HS-5 (cell line): ENCODE measurements at regions not wholly inside any gene's neighbourhood (a gene's known extent, or its start where the extent isn't known, plus 50 kb on each side); places are given as distances from the start of the nearest gene placed in this dataset.
A peak's percentile ranks its signal among the peaks of the same experiment; 100 is the strongest.

Source experiments
- DNase-seq: peaks from one replicate; pipeline ENCODE4 v3.0.0-alpha.2; 2012; ENCODE audit warnings: low read depth

DNA sequence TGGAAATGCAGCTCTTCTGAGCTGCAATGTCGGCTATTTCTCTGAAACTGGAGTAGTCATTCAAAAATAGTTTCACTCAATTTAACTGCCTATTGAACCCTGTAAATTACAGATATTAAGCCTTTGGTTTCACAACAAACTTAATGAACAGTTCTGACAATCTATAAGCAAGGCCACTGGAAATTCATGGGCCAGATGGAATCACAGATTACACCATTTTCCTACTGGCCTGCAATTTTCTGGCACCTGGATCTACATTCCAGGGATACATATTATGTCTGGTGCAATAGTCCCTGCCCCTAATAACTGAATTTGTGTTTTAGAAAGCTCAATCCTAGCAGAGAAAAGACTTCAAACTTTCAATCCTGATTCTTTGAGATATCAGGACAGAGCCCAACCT, 551.7 kb downstream of the RNF144A start:
- no peak for DNase-seq

DNA sequence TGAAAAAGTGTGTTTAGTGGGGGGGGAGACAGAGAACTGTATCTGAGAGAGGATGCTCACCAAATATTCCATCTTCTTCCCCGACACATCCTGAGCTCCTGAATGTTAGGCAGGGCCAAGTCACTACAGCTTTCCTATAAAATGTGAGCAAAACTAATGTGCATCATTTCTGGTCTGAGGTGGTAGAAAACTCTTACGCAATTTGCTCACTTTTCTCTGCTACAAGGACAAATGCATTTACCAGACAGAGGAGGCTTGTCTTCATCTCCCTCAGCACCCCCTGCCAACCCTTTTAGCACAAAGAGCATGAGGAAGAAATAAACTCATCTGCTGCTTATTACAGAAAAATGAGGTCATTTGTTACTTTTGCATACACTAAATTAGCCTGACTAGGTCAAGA, 554.0 kb downstream of the RNF144A start:
- no peak for DNase-seq

- no peak for DNase-seq
Observed at GRCh38 chr2:7472465-7472864, 555.3 kb downstream of the RNF144A start.

DNA sequence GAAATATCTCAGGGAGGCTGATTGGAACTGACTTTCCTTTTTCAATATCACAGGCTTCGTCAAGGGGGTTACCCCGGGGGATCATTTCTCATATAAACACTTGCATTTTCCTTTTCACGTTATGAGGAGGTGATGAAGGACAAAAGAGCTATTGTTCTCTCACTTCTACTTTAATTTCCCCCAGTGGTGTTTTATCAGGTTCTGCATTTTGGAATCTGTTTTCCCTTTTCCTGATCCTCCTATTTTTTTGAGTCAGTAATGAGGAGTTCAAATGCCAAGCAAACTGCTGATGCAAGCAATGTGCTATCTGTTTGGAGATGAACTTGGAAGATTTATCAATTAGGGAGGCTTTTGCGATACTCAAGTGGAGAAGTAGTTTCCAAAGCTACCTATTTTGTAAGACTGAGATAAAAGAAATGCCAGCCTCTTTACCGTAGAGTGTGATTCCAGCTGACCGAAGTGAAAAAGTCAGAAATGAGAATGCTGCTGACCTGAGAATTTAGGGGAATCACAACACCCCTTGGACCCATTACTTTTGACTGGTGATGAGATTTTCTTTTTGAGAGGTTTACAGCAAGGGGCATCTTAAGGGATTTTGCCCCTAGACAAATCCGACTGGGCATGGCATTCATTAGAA, 556.0 kb downstream of the RNF144A start:
- no peak for DNase-seq

DNA sequence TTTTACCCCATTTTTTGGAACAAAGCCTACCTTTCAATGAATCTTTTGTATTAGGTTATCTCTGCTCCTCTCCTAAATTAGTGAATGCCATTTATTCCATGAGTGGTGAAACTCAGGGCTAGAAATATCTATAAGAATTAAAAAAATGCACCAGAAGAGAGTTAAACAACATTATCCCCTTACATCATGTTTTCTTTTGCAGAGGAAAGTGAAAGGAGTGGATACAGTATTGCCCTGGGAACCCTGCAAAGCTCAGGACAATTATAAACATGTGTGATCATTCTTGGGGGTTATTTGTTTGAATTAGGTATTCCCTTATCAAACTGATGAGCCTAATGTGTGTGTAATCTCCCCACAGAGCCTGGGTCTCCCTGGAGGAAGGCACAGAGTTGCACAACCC, 559.2 kb downstream of the RNF144A start:
- no peak for DNase-seq

DNA sequence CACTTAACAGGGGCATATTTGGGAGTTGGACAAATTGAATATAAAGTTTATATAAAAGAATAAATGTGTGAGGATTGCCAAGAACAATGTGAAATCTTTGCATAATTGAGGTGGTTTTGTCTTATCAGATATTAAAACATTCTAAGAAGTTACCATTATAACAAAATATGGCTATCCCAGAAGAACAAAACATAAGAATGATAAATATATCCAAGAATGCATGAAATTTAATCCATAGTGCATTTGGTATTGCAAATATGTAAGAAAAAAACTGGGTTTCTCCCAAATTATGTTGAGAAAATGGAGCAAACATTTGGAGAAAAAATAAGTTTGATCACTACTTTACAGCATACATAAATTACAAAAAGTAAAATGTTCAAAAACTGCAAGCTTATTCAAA, 562.4 kb downstream of the RNF144A start:
- DNase-seq, result no peak

GRCh38 chr2:7480431-7480830, 563.2 kb downstream of the RNF144A start:
- no peak for DNase-seq

- no peak for DNase-seq
Observed at GRCh38 chr2:7490672-7491071, 573.5 kb downstream of the RNF144A start.

GRCh38 chr2:7492719-7493118, 575.5 kb downstream of the RNF144A start:
- DNase-seq, result no peak

- no peak for DNase-seq
Observed at GRCh38 chr2:7497178-7497577, 580.0 kb downstream of the RNF144A start.

GRCh38 chr2:7499018-7499417, 581.8 kb downstream of the RNF144A start:
- no peak for DNase-seq

- no peak for DNase-seq
Observed at GRCh38 chr2:7502336-7502735, 585.1 kb downstream of the RNF144A start.

DNA sequence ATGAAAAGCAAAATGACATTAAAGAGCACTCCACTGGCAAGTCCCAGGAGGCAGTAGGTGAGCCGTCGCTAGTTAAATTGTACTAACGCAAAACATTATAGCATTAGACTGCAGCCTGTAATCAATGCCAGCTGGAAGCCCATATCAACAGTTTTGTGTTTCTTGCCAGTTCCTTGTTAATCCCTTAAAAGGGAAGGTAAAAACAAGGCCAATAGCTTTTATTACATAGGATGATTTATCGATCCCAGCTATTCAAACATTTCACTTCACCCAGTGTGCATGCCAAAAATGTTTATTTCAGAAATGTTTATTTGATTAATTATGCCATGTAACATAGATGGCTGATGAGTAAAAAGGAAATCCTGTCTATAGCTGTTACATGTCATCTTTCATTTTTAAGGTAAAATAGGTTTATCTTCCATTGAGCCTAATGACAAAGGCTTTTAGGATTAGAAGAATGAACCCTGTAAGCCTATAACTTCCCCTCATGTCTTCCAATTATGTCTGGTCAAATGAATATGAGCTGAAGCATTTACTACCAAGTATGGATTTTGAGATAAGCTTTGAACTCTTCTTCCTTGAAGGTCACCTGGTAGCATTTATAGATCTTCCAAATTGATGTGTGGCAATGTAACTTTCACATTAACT, 591.2 kb downstream of the RNF144A start:
- peak; percentile 23 for DNase-seq

DNA sequence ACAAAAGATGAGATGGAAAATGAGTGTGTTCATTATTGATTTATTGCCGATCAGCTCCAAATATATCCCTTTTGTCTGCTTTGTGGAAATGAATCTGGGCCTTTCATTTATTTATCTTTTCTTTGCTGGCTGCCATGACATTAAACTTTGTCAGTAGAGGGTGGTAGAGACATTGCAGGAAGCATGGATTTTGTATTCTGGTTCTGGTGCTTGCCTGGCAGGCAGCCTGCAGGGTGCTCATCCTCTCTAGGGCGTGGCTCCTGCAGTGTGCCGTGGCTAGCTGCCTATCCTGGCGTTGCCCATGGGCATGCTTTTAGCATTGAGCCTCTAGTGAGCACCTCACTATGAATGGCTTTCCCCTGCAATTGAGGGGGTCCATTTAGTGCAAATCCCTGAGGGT, 593.1 kb downstream of the RNF144A start:
- DNase-seq, result no peak

- no peak for DNase-seq
Observed at GRCh38 chr2:7513834-7514233, 596.6 kb downstream of the RNF144A start.

DNA sequence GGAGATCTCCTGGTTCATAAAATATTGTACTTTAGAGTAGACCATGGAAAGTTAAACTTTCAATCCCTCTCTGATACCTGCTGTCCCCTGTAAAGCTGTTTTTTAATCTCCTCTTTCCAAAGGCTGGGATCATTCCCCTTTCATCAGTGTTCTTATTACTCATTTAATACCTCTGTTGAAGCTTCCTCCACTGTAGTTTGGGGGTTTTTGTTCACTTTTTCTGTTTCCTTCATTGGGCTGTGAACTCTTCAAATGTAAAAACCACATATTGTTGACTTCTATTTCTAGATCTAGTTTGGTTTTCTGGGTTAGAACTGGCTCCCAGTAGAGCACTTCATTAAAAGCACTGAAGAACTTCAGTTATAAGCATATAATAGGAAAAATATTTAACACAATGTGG, 598.1 kb downstream of the RNF144A start:
- no peak for DNase-seq

- DNase-seq, result no peak
Observed at GRCh38 chr2:7516484-7517063, 599.4 kb downstream of the RNF144A start.

GRCh38 chr2:7517088-7517487, 599.9 kb downstream of the RNF144A start:
- DNase-seq, result no peak

GRCh38 chr2:7517851-7518250, 600.6 kb downstream of the RNF144A start:
- DNase-seq, result no peak

DNA sequence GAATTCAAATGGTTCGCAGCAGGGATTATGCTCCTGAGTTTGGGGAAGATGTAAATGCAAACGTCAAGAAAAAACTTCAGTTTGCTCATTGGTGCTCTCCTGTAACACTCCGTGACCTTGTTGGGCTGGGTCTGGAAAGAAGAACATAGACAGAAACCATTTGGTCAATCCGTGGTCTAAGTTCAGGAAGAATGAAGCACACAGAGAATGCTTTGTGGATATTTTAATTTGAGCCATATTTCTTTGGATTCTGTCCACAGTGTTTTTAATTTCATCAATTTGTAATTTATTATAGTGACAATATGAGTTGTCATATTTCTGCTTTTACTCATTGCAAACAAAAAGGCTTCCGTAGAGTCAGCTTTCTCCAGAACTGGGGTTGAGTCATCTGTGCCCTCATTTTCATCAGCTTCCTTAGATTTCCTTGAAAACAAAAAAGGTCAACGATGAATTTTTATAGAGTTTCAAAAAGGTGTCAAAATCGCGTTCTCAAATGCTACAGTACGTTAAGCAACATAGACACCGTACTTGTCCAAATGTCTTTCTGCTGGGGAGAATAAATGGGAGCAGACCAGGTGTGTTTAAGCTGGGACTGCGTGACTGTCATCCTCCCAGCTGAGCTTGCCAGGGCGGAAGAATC, 606.4 kb downstream of the RNF144A start:
- DNase-seq, result peak; percentile 38

DNA sequence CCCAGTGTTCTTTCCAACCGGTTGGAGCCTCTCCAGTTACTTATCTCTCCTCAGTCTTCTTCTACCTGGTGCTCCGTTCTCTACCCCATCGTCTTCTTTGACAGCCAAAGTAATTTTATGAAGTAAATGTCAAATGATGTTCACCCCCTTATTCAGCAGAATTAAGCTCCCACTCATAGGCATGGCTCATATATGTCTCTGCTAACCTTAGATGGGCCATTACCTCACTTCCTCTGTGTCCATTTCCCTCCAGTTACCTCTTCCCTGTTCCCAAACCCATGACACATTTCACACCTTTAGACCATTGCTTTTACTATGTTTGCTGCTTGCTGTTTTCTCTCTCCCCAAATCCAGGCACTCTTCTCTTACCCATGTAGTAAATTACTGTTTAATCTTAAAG, 607.0 kb downstream of the RNF144A start:
- DNase-seq, result no peak

DNA sequence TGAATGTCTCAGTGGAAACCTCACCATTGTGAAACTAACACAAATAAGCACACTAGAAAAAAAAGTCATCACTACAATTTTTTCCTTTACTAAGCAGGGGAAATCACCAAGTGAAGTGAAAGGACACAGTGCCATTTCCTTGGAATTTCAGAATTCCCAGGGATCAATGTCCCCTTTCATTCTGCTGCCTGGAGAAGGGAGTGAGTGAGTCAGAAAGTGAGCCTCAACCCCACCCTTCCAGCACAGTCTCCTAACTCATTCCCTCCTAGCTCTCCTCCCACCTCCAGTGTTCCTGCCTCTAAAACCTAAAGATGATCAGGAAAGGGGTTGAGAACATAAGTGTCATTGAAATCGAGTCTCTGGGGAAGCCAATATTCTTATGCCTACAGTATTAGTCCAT, 608.5 kb downstream of the RNF144A start:
- DNase-seq, result no peak

- DNase-seq, result no peak
Observed at GRCh38 chr2:7527165-7527722, 610.0 kb downstream of the RNF144A start.
